ENCODE measurements at regions not wholly inside any gene's neighbourhood (a gene's known extent, or its start where the extent isn't known, plus 50 kb on each side); places are given as distances from the start of the nearest gene placed in this dataset.
"Not testable (repeated sequence)": the region's sequence is repeated elsewhere in the genome, so short reads cannot be mapped to it uniquely, and the experiment has no call there.

DNA sequence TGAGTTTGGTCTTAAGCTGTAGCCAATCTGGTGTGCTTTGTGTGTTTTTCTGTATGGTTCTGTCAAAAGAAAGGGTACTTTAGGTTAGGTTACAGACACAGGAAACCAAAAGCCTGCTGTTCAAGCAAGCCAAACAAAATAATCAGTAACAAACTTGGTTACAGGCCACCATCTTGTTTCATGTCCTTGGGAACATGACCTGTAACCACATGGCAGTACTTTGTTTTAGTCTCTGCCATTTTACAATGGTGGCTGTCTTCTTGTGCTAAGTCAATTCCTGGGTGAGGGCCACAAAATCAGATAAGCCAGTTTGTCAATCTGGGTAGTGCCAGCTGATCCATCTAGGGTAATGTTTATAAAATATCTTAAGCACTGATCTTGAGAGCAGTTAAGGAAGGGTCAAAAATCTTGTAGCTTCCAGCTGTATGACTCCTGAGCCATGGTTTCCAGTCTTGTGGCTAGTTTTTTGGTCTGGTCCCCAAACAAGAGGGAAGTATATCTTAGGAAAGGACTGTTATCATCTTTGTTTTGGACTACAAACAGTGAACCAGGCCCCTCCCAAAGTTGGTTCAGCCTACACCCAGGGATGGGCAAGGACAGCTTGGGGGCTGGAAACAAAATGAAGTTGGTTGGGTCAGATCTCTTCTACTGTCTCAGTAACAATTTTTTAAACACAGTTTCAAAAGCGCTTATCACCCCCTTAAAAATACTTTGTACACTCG is 90.0 kb downstream of the IGLL5 start:
- DNase-seq, result no peak

- DNase-seq, result no peak
Observed at GRCh38 chr22:22978637-22979036, 91.0 kb downstream of the IGLL5 start.

GRCh38 chr22:22979121-22979724 is 91.1 kb upstream of the GNAZ start:
- DNase-seq, result no peak

- no peak for DNase-seq
Observed at GRCh38 chr22:22979954-22980353, 90.4 kb upstream of the GNAZ start.

DNA sequence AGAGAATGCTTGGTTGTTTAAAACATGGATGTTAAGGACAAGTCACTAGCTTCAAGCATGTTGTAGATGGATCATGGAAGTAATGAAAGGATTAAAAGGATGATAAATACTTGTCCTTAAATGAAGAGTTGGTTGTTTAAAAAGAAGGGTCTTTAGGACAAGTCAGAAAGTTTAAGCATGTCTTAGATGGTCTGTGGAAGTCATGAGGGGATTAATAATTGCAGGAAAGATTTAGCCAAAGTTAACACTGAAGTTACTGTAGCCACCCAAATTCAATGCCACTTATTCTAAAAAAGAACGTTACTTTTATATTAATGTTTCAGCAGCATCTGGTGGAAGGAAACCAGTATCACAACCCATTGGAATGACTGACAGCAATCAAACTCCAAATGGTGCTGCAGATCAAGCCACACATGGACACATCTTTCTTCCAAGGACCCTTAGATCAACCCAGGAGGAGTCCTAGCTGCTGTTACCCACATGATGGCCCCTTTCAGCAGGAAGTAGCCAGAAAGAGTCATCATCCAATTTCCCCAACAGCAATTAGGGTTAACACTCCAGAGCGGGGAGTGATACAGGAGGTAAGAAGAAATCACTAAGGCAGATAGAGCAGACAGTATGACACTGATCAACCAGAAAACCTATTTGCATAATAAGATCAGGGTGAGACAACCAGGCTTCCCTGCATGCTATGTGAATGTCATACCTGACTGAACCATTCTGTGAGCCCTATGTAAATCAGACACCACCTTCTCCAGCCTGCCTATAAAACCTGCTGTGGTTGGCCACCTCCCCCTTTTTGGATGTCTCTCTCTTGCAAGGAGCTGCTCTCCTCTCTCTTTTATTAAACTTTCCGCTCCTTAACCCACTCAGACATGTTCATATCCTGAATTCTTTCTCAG is 88.4 kb upstream of the GNAZ start:
- DNase-seq, result no peak

DNA sequence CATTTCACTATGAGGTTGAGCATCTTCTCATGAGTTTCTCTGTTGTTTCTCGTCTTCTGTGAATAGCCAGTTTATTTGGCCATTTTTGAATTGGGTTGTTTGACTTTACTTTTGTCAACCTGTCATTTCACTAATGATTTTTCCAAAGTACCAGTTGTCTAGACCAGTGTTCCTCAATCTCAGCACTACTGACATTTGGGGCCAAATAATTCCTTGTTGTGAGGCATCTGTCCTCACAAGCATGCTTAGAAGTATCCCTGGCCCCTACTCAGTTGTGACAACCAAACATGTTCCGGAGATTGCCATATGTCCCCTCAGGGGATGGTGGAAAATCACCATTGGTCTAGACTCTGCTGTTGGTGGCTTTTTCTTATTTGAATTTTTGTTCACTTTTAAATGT is 87.7 kb upstream of the GNAZ start:
- DNase-seq, result no peak

DNA sequence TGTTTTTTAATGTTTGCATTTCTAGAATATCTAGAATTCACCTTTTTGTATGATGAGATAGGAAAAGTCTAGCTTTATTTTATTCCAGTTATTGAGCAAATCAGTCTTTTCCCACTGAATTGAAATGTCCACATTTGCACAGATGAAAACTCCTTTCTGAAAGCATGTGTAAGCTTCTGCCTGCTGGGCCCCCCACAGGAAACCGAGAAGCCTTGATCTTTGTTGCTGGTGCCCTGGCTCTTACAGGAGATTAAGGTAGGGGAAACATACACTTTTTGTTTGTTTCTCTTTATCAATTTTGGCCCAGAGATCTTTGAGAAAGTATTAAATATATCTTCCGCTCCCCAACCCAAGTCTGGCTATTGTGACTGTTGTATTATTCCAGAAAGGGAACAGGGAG is 87.2 kb upstream of the GNAZ start:
- no peak for DNase-seq

GRCh38 chr22:22983816-22984215 is 86.5 kb upstream of the GNAZ start:
- no peak for DNase-seq

DNA sequence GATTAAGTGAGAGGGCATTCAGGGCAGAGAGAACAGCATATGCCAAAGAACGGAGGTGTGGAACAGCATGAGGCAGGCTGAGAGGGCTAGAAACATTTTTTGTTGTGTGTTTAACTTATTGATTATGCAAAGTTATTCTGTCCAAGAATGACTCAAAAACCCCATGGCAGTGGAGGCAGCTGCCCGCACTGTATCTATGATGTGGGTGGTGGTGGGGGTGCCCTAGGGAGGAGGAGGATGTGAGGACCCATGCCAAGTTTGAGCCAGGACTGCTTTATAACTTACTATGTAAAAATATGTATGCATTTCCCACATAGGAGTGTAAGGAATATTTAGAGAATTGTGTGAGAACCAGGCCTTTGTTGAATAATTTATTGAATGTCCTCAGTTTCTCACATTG is 85.4 kb upstream of the GNAZ start:
- no peak for DNase-seq

DNA sequence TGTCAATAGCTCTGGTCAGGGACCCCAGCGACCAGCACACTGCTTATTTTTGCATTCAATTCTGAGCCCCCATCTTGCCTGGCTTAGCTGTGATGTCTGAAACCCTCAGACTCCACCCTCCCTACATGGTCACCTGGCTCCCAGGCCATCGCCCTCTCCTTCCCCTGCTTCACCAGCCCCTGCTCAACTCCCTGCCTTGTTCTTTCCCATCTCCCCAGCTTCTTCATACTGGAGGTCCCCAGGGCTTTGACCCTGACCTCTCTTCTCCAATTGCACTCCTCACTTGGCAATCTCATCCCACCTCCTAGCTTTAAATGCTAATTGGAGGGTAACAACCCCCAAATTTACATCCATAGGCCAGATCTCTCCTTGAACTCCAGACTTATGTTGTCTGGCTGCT is 84.3 kb upstream of the GNAZ start:
- no peak for DNase-seq

GRCh38 chr22:22986640-22987039 is 83.7 kb upstream of the GNAZ start:
- DNase-seq, result no peak

GRCh38 chr22:22988150-22988549 is 82.2 kb upstream of the GNAZ start:
- DNase-seq, result no peak

DNA sequence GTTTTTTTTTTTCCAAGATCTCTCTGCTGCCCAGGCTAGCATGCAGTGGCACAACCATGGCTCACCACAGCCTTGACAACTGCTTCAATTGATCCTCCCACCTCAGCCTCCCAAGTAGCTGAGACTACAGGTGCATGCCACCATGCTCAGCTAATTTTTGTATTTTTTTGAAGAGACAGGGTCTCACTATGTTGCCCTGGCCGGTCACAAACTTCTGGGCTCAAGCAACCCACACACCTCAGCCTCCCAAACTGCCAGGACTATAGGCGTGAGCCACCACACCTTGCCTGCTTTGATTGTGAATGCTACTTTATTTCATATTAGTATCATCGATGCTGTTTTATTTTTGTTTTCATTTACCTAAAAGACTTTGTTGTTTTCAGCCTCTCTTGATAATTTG is 81.5 kb upstream of the GNAZ start:
- DNase-seq, result no peak

DNA sequence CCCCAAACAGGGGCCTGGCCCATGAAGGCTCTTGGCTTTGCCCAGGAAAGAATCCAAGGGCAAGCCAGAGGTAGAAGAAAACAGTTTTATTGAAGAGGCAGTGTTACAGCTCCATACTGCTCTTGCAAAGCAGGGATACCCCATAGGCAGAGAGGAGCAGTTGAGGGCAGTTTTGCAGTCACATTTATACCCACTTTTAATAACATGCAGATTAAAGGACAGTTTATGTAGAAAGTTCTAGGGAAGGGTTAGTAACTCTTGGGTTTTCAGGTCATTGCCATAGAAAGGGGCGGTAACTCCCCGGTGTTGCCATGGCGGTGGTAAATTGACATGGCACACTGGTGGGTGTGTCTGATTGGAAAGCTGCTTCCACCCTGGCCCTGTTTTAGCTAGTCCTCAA is 80.5 kb upstream of the GNAZ start:
- no peak for DNase-seq

- not testable (repeated sequence) for DNase-seq
Observed at GRCh38 chr22:22990711-22991505, 79.4 kb upstream of the GNAZ start.

DNA sequence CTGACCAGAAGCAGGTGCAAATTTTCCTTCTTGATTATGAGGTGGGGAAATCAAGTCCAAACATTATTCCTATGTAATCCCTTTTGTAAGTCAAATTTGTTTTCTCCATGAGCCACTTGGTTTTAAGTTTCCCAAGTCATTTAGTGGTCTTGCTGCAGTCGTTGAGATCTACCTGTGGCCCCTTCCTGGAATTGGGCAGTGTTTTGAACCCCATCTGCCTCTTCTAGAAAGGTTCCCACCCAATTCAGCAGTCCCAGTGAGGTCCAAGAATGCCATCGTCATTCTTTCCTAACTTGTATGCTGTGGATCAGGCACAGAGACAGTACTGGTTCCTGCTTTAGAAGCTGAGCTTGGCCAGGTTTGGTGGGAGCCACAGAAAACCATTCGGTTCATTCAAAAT is 77.8 kb upstream of the GNAZ start:
- DNase-seq, result no peak

DNA sequence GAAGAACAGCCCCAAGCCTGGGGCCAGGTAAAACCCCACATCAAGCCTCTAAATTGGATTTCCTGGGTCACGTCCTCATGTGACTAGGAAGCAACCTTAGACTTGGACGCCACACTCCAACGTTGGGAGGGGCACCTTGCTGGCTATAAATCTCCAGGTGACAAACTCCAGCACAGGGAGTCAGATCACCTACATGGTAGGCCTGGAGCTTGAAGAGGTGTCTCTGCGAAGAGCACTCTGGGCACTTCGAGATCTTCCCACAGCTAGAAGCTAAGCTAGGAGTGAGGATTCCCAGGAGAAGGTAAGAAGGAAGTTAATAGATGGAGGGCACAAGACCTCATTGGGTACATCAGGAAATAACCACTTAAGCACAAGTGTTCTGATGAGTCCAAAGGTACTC is 77.1 kb upstream of the GNAZ start:
- DNase-seq, result no peak

DNA sequence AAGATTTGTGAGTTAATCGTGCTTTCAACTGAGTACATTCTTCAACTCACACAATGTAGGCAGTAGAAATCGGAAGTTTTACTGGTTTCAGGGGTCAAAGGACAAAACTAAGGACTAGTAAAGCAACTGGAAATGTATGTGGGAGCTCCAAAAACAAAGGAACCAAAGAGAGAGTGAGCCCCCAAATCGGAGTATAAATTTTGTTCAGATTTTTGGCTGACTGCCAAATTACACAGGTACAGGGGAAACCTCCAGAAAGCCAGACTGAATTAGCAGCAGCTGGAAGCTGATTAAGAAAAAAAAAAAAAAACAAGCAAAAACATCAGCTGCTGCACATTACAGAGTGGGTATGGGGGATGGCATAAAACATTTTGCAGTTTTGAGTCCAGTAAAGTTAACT is 75.2 kb upstream of the GNAZ start:
- no peak for DNase-seq

DNA sequence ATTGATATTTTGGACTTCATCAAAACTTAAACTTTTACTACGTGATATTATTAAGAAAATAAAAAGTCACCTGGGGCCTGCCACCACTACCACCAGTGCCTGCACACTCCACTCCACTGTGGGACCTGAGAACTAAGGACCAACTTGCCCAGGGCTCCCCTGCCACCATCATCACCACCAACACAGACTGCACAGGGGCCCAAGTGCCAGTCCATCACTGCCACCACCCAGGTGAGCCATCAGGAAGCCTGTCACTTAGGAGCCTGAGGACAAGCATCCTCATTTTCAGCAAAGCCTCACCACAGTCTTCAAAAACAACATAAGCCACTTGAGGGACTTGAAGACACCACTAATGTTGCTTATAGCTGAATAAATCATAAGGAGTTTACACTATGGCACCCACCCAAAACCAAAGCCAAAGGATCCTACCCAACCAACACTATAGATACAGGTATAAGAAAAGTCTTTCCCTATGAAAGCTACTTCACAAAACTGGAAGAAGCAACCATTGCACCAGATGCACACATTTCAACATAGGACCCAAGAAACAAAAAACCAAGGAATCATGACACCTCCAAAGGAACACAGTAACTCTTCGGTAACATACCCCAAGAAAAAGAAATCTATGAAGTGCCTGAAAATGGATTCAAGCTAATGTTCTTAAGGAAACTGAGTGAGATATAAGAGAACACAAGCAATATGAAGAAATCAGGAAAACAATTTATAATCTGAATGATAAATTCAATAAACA is 73.6 kb upstream of the GNAZ start:
- no peak for DNase-seq

DNA sequence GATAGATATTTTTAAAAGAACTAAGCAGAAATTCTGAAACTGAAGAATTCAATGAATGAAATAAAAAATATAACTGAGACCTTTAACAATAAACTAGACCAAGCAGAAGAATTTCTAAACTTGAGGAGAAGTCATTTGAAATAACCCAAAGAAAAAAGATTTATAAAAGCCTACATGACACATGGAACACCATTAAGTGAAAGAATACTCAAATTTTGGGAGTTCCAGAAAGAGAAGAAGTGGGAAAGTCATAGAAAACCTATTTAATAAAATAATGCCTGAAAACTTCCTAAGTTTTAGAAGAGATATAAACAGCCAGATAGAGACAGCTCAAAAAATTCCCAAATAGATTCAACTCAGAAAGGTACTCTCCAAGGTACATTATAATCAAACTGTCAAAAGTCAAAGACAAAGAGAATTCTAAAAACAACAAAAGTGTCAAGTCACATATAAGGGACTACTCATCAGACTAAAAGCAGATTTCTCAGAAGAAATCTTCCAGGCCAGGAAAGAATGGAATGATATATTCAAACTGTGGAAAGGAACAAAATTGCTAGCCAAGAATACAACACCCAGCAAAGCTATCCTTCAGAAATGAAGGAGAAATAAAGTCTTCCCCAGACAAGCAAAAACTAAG is 72.9 kb upstream of the GNAZ start:
- no peak for DNase-seq

DNA sequence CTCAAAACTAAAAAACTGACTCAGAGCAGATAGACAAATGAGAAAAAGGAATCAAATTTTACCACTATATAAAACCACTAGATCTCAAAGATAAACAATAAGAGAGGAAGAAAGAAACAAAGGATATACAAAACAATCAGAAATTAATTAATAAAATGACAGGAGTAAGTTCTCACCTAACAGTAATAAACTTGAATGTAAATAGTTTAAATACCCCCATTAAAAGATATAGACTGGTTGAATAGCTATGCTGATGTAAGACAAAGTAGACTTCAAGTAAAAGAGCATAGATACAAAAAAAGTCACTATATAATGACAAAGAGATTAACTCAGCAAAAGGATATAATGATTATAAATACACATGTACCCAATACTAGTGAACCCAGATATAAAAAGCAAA is 72.3 kb upstream of the GNAZ start:
- DNase-seq, result no peak

DNA sequence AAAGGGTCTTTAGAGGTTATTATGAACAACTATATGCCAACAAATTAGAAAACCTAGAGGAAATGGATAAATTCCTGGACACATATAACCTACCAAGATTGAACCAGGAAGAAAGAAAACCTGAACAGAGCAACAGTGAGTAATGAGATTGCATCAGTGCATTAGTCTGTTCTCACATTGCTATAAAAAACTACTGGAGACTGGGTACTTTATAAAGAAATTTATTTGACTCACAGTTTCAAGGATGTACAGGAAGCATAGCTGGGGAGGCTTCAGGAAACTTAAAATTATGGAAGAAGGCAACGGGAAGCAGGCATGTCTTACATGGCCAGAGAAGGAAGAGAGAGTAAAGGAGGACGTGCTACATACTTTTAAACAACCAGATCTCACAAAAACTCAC is 70.8 kb upstream of the GNAZ start:
- no peak for DNase-seq
